ENCODE measurements at regions not wholly inside any gene's neighbourhood (a gene's known extent, or its start where the extent isn't known, plus 50 kb on each side); places are given as distances from the start of the nearest gene placed in this dataset.

GRCh38 chr9:99465231-99465907 is 243.3 kb downstream of the SEC61B start:
- TF ChIP-seq EZH2 (IDR thresholded peaks at IDR 0.05; ENCODE audit: low read length, unreplicated experiment) (no peak), CTCF (conservative IDR thresholded peaks at IDR 0.05; ENCODE audit: low read depth, low read length) (no peak)

Data from PC-3 (cell line).